Sigmoid colon (tissue), 4 donors: ENCODE measurements at regions not wholly inside any gene's neighbourhood (a gene's known extent, or its start where the extent isn't known, plus 50 kb on each side); places are given as distances from the start of the nearest gene placed in this dataset.

Experiments
- CTCF ChIP-seq, 4 experiments: fragments of 450-650 bp in 3 of 4; fragments of 200-600 bp in 1 of 4; IDR thresholded peaks; one replicate each; pipeline ENCODE4 v1.5.1; 2016 to 2019; ENCODE audit warnings: antibody characterized with exemption in 4 of 4, mild to moderate bottlenecking in 3 of 4, moderate library complexity in 2 of 4
- EP300 ChIP-seq, 4 donors: sonication (generic); formaldehyde crosslinking; IDR thresholded peaks; one replicate each; pipeline ENCODE4 v1.6.1; 2017; ENCODE audit warnings: antibody characterized with exemption in 4 of 4
- POLR2A ChIP-seq, 2 donors: fragments of 450-650 bp; IDR thresholded peaks; one replicate each; pipeline ENCODE4 v1.6.1; 2016; ENCODE audit warnings: antibody characterized with exemption in 2 of 2, mild to moderate bottlenecking in 2 of 2, moderate library complexity in 2 of 2
- POLR2AphosphoS5 ChIP-seq, 4 donors: sonication (generic); formaldehyde crosslinking; IDR thresholded peaks; one replicate each; pipeline ENCODE4 v1.6.1; 2017; ENCODE audit warnings: antibody characterized with exemption in 4 of 4

- no peak for TF ChIP-seq CTCF (IDR thresholded peaks at IDR 0.05)
- no peak for TF ChIP-seq POLR2A (IDR thresholded peaks at IDR 0.05)
- TF ChIP-seq POLR2AphosphoS5 (IDR thresholded peaks at IDR 0.05) = no peak
- no peak for TF ChIP-seq EP300 (IDR thresholded peaks at IDR 0.05)
These were observed 79.8 kb downstream of the ENGASE start for GRCh38 chr17:79154446-79154845.
